ENCODE measurements at regions not wholly inside any gene's neighbourhood (a gene's known extent, or its start where the extent isn't known, plus 50 kb on each side); places are given as distances from the start of the nearest gene placed in this dataset.

DNA sequence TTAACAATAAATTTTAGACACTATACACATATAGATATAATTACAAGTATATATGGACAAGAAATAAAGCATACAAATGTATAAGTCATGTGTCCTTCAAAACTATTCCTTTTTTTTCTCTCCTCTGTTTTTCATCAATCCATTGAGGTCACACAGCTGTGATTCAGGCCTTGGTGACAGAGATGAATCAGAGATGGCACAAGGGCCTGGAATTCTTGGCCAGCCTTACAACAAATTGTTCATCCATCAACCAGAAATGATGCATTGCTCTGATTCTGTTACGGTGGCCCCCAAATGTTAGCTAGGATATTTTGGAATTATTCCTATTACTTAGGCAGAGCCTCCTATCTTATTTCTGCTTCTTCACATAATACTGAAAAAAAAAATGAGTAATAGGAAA, 108.7 kb upstream of the MPDZ start:
- H3K9me3 ChIP-seq, result peaks cover 12% of the 10 kb centered on the region
- TF ChIP-seq, protein P1, sequence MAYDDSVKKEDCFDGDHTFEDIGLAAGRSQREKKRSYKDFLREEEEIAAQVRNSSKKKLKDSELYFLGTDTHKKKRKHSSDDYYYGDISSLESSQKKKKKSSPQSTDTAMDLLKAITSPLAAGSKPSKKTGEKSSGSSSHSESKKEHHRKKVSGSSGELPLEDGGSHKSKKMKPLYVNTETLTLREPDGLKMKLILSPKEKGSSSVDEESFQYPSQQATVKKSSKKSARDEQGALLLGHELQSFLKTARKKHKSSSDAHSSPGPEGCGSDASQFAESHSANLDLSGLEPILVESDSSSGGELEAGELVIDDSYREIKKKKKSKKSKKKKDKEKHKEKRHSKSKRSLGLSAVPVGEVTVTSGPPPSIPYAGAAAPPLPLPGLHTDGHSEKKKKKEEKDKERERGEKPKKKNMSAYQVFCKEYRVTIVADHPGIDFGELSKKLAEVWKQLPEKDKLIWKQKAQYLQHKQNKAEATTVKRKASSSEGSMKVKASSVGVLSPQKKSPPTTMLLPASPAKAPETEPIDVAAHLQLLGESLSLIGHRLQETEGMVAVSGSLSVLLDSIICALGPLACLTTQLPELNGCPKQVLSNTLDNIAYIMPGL (CRISPR knock-in tag; IDR thresholded peaks at IDR 0.05; ENCODE audit: borderline replicate concordance), result no peak
- TF ChIP-seq, protein P2, sequence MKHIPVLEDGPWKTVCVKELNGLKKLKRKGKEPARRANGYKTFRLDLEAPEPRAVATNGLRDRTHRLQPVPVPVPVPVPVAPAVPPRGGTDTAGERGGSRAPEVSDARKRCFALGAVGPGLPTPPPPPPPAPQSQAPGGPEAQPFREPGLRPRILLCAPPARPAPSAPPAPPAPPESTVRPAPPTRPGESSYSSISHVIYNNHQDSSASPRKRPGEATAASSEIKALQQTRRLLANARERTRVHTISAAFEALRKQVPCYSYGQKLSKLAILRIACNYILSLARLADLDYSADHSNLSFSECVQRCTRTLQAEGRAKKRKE (CRISPR knock-in tag; IDR thresholded peaks at IDR 0.05; ENCODE audit: low read depth), result no peak
- TF ChIP-seq, protein P3, sequence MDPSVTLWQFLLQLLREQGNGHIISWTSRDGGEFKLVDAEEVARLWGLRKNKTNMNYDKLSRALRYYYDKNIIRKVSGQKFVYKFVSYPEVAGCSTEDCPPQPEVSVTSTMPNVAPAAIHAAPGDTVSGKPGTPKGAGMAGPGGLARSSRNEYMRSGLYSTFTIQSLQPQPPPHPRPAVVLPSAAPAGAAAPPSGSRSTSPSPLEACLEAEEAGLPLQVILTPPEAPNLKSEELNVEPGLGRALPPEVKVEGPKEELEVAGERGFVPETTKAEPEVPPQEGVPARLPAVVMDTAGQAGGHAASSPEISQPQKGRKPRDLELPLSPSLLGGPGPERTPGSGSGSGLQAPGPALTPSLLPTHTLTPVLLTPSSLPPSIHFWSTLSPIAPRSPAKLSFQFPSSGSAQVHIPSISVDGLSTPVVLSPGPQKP (IDR thresholded peaks at IDR 0.05; ENCODE audit: low read depth, low read length), result no peak
- TF ChIP-seq, protein P4, sequence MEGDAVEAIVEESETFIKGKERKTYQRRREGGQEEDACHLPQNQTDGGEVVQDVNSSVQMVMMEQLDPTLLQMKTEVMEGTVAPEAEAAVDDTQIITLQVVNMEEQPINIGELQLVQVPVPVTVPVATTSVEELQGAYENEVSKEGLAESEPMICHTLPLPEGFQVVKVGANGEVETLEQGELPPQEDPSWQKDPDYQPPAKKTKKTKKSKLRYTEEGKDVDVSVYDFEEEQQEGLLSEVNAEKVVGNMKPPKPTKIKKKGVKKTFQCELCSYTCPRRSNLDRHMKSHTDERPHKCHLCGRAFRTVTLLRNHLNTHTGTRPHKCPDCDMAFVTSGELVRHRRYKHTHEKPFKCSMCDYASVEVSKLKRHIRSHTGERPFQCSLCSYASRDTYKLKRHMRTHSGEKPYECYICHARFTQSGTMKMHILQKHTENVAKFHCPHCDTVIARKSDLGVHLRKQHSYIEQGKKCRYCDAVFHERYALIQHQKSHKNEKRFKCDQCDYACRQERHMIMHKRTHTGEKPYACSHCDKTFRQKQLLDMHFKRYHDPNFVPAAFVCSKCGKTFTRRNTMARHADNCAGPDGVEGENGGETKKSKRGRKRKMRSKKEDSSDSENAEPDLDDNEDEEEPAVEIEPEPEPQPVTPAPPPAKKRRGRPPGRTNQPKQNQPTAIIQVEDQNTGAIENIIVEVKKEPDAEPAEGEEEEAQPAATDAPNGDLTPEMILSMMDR (IDR thresholded peaks at IDR 0.05), result no peak
- TF ChIP-seq RAD21 (conservative IDR thresholded peaks at IDR 0.05 in 1 of 2, IDR thresholded peaks at IDR 0.05 in 1 of 2) (no peak), CBX8 (IDR thresholded peaks at IDR 0.05) (no peak), RARB (CRISPR knock-in tag; IDR thresholded peaks at IDR 0.05) (no peak), RFX5 (IDR thresholded peaks at IDR 0.05) (no peak), ESRRA (IDR thresholded peaks at IDR 0.05; ENCODE audit: borderline replicate concordance, low read length) (no peak), HOXB5 (CRISPR knock-in tag; IDR thresholded peaks at IDR 0.05) (no peak)
- DNase-seq (ENCODE audit: low read depth in 1 of 2, low spot score in 1 of 2) (no peak), ATAC-seq (no peak), FAIRE-seq (no peak)
- ChIA-PET CTCF (no interaction called here), POLR2A (no interaction called here)
- WGBS (ENCODE audit: missing lambda C conversion rate), result 21% methylated on average over 1 of the region's 1 CpG
- H3K4me3 ChIP-seq, result no peak overlapping the region
- no peak overlapping the region for H3K27ac ChIP-seq
- H3K4me1 ChIP-seq, result no peaks in the 10 kb centered on the region
- H3K4me2 ChIP-seq, result no peak overlapping the region

DNA sequence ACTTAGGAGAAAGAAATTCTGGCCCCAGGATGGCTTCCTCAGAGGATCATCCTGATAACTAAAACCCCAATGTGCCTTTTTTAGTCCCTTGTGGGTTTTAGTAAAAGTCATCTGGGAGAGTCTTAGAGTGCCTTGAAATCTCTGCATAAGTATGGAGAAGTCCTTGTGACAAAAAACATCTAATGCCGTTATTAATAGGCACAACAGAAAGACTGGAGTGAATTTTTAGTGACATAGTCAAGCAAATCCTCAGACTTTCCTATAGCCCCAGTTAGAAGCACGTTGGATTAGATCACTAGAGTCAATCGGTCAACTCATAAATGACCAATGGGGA, 108.2 kb upstream of the MPDZ start:
- ChIA-PET CTCF (no interaction called here), POLR2A (no interaction called here)
- H3K4me2 ChIP-seq, result no peak overlapping the region
- DNase-seq (ENCODE audit: low read depth in 1 of 2, low spot score in 1 of 2) (no peak), FAIRE-seq (peak; percentile 39), ATAC-seq (no peak)
- no peaks in the 10 kb centered on the region for H3K4me1 ChIP-seq
- H3K27ac ChIP-seq, result no peak overlapping the region
- 9% methylated on average over 3 of the region's 3 CpGs for WGBS (ENCODE audit: missing lambda C conversion rate)
- no peak overlapping the region for H3K4me3 ChIP-seq
- peaks cover 12% of the 10 kb centered on the region for H3K9me3 ChIP-seq
- TF ChIP-seq, protein P2 (CRISPR knock-in tag; IDR thresholded peaks at IDR 0.05; ENCODE audit: low read depth), result no peak
- no peak for TF ChIP-seq KDM5A (IDR thresholded peaks at IDR 0.05)
- TF ChIP-seq MAZ (IDR thresholded peaks at IDR 0.05; ENCODE audit: borderline replicate concordance, low read depth, low read length), result no peak
- no peak for TF ChIP-seq CHD2 (IDR thresholded peaks at IDR 0.05; ENCODE audit: low read length, partially characterized antibody)
- TF ChIP-seq HOXB13 (CRISPR knock-in tag; IDR thresholded peaks at IDR 0.05; ENCODE audit: low read depth), result no peak
- TF ChIP-seq, protein P5, sequence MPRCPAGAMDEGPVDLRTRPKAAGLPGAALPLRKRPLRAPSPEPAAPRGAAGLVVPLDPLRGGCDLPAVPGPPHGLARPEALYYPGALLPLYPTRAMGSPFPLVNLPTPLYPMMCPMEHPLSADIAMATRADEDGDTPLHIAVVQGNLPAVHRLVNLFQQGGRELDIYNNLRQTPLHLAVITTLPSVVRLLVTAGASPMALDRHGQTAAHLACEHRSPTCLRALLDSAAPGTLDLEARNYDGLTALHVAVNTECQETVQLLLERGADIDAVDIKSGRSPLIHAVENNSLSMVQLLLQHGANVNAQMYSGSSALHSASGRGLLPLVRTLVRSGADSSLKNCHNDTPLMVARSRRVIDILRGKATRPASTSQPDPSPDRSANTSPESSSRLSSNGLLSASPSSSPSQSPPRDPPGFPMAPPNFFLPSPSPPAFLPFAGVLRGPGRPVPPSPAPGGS (IDR thresholded peaks at IDR 0.05), result no peak
- TF ChIP-seq CHD4 (IDR thresholded peaks at IDR 0.05; ENCODE audit: borderline replicate concordance), result no peak
- TF ChIP-seq EP300 (IDR thresholded peaks at IDR 0.05), result no peak
- TF ChIP-seq, protein P1 (CRISPR knock-in tag; IDR thresholded peaks at IDR 0.05; ENCODE audit: borderline replicate concordance), result no peak
- TF ChIP-seq RFX5 (IDR thresholded peaks at IDR 0.05), result no peak
- TF ChIP-seq, protein P4 (IDR thresholded peaks at IDR 0.05), result no peak
- TF ChIP-seq BHLHE40 (IDR thresholded peaks at IDR 0.05; ENCODE audit: low read depth, low read length), result no peak

Data from A549 (cell line).